ENCODE measurements at regions not wholly inside any gene's neighbourhood (a gene's known extent, or its start where the extent isn't known, plus 50 kb on each side); places are given as distances from the start of the nearest gene placed in this dataset.

- TF ChIP-seq CTCF (conservative IDR thresholded peaks at IDR 0.05; ENCODE audit: low read length) (no peak), EZH2phosphoT487 (IDR thresholded peaks at IDR 0.05; ENCODE audit: borderline replicate concordance, low read depth, low read length) (no peak)
Measured at GRCh38 chr11:128047026-128047425, 540.3 kb downstream of the ETS1 start.
